ENCODE measurements at regions not wholly inside any gene's neighbourhood (a gene's known extent, or its start where the extent isn't known, plus 50 kb on each side); places are given as distances from the start of the nearest gene placed in this dataset.

GRCh38 chr12:111100554-111100953 lies 180.2 kb upstream of the MYL2 start:
- H3K9me3 ChIP-seq, result no peaks in the 10 kb centered on the region
- no peaks in the 10 kb centered on the region for H3K36me3 ChIP-seq
- no peak overlapping the region for H3K4me3 ChIP-seq
- no peak for DNase-seq
- no peak for ATAC-seq
- peaks cover 24% of the 10 kb centered on the region for H3K27me3 ChIP-seq
- TF ChIP-seq CTCF (IDR thresholded peaks at IDR 0.05), result no peak
- intact Hi-C loops (cut with DNase I), result no loop called here
- H3K4me1 ChIP-seq, result no peaks in the 10 kb centered on the region
- no peak overlapping the region for H3K27ac ChIP-seq

DNA sequence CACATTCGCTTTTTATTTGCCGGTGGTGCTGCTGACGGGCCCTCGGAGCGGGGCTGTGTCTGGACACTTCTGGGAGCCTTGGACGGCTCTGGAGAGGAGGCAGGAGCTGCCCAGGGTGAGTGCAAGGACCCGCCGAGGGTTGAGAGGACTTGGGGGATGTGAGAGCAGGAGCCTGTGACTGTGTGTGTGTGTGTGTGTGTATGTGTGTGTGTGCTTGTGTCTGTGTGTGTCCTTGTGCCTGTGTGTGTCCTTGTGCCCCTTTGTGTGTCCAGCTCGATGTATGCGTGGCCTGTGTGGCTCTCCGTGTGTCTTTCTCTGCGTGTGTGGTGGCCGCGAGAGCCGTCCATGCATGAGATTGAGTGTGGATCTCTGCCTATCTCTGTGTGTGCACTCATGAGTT lies 179.6 kb upstream of the MYL2 start:
- intact Hi-C loops (cut with DNase I), result no loop called here
- no peaks in the 10 kb centered on the region for H3K9me3 ChIP-seq
- DNase-seq (no peak), ATAC-seq (no peak)
- peaks cover 24% of the 10 kb centered on the region for H3K27me3 ChIP-seq
- H3K36me3 ChIP-seq, result no peaks in the 10 kb centered on the region
- no peaks in the 10 kb centered on the region for H3K4me1 ChIP-seq
- no peak overlapping the region for H3K4me3 ChIP-seq
- H3K27ac ChIP-seq, result no peak overlapping the region
- TF ChIP-seq CTCF (IDR thresholded peaks at IDR 0.05), result no peak

- no peak for TF ChIP-seq CTCF (IDR thresholded peaks at IDR 0.05)
- no peak overlapping the region for H3K27ac ChIP-seq
- H3K36me3 ChIP-seq, result no peaks in the 10 kb centered on the region
- DNase-seq (no peak), ATAC-seq (no peak)
- H3K27me3 ChIP-seq, result peaks cover 28% of the 10 kb centered on the region
- no peaks in the 10 kb centered on the region for H3K4me1 ChIP-seq
- no peaks in the 10 kb centered on the region for H3K9me3 ChIP-seq
- intact Hi-C loops (cut with DNase I), result no loop called here
- H3K4me3 ChIP-seq, result no peak overlapping the region
These were observed 178.8 kb upstream of the MYL2 start for GRCh38 chr12:111099186-111099585.

DNA sequence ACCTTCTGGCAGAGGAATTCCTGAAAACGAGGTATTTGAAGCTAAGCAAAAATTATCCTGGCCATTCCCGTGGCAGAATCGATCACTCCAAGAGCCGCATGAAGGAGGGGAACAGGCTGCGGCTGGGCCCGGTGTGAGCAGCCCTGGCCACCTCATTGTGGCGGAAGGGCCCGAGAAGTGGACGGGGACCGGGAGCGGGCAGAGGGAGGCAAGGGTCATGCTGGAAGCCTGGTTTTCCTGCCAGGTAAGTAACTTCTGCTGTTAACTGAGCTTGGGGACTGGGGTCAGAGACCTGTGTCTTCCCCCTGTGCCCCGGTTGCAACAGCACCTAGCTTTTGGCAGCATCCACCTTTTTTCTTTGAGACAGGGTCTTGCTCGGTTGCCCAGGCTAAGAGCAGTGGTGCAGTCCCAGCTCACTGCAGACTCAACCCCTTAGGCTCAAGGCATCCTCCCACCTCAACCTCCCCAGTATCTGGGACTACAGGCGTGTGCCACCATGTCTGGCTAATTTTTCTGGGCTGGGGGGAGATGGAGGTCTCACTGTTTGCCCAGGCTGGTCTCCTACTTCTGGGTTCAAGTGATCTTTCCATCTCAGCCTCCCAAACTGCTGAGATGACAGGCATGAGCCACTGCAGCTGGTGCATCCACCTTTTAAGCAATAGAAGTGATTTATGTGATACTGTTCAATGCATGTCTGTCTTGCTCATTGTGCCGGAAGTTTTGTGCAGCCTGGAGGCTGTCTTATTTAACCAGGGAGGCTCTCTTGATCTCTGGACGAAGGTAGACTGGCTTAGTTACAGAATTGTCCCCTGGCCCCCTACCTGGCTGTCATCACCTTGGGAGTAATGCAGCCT lies 174.0 kb upstream of the MYL2 start:
- ATAC-seq (no peak), DNase-seq (no peak)
- no peak overlapping the region for H3K4me3 ChIP-seq
- no peaks in the 10 kb centered on the region for H3K4me1 ChIP-seq
- no peaks in the 10 kb centered on the region for H3K9me3 ChIP-seq
- H3K27me3 ChIP-seq, result peaks cover 34% of the 10 kb centered on the region
- no peaks in the 10 kb centered on the region for H3K36me3 ChIP-seq
- TF ChIP-seq CTCF (IDR thresholded peaks at IDR 0.05), result no peak
- H3K27ac ChIP-seq, result no peak overlapping the region
- intact Hi-C loops (cut with DNase I), result no loop called here

- Histone ChIP-seq H3K4me1 (no peaks in the 10 kb centered on the region), H3K27ac (no peak overlapping the region), H3K4me3 (no peak overlapping the region), H3K27me3 (peaks cover 28% of the 10 kb centered on the region), H3K9me3 (no peaks in the 10 kb centered on the region), H3K36me3 (no peaks in the 10 kb centered on the region)
- intact Hi-C loops (cut with DNase I), result no loop called here
- no peak for ATAC-seq
- TF ChIP-seq CTCF (IDR thresholded peaks at IDR 0.05), result no peak
- no peak for DNase-seq
These were observed 173.2 kb upstream of the MYL2 start for GRCh38 chr12:111093428-111094142.

All from upper lobe of right lung (tissue), 1 donor.